Epithelial cell of proximal tubule (primary cell): ENCODE measurements at regions not wholly inside any gene's neighbourhood (a gene's known extent, or its start where the extent isn't known, plus 50 kb on each side); places are given as distances from the start of the nearest gene placed in this dataset.

Experiments
- DNase-seq: peaks from one replicate; pipeline ENCODE4 v3.0.0-alpha.2; 2011; ENCODE audit warnings: low read depth
- H3K4me3 ChIP-seq: 2 replicates; pipeline ENCODE4 v1.5.1; 2011; ENCODE audit warnings: low read depth, mild to moderate bottlenecking, low read length
- TF ChIP-seq, protein P1 (sequence below): conservative IDR thresholded peaks from 2 replicates; pipeline ENCODE4 v1.5.1; 2012; ENCODE audit warnings: low read depth, mild to moderate bottlenecking, low read length

DNA sequence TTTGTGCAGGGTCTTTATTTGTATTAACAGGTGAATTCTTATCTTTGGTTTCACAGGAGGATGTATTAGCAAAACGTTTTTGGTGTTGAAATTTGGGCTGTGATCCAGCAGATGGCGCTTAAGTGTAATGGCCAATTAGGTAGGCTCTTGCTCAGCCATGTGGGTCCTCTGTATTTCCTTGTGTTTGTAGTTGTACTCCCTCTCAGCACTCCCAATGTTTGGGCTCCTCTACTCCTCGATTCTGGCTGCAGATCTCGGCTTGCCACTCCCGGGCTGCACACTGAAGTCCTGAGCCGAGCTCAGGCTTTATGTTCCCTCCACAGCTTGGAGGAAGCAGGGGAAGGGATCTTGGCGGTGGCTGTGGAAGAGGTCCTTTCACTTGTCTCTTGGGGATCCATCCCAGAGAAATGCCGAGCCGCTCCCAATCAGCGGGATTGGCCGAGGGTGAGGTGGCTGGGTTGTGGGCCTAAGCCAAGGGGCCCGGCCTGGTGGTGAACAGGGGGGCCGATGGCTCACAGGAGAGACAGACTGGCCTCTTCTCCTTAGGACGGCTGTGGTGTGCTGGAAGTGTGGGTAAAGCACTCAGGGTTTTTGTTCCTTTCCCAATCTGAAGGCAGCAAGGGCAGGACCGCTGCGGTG lies 133.7 kb downstream of the AEBP2 start:
- TF ChIP-seq, protein P1, sequence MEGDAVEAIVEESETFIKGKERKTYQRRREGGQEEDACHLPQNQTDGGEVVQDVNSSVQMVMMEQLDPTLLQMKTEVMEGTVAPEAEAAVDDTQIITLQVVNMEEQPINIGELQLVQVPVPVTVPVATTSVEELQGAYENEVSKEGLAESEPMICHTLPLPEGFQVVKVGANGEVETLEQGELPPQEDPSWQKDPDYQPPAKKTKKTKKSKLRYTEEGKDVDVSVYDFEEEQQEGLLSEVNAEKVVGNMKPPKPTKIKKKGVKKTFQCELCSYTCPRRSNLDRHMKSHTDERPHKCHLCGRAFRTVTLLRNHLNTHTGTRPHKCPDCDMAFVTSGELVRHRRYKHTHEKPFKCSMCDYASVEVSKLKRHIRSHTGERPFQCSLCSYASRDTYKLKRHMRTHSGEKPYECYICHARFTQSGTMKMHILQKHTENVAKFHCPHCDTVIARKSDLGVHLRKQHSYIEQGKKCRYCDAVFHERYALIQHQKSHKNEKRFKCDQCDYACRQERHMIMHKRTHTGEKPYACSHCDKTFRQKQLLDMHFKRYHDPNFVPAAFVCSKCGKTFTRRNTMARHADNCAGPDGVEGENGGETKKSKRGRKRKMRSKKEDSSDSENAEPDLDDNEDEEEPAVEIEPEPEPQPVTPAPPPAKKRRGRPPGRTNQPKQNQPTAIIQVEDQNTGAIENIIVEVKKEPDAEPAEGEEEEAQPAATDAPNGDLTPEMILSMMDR = peak; percentile 72
- no peak overlapping the region for H3K4me3 ChIP-seq

GRCh38 chr12:19573866-19574265 lies 134.6 kb downstream of the AEBP2 start:
- TF ChIP-seq, protein P1 = no peak
- no peak overlapping the region for H3K4me3 ChIP-seq

More for the DNA sequence above, 133.7 kb downstream of the AEBP2 start:
- DNase-seq = no peak

DNA sequence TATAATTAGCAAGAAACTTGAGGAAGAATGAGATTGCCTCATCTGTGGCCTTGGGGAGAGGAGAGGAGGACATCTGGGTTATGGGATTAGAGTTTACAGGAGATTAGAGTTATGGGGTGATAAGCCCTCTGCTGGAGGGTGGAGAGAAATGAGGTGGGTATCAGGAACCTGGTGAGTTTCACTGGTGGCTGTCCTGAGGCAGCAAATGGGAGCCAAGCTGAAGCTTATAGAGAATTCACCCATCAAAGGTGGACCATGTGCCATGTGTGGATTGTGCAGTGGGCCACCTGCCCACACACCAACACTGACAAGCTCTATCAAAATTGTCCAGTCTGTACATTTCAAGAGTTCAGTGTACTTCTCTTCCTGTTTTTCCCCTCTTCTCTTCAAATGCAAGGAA lies 135.3 kb downstream of the AEBP2 start:
- no peak for DNase-seq
- no peak overlapping the region for H3K4me3 ChIP-seq
- TF ChIP-seq, protein P1 = peak; percentile 17

More at GRCh38 chr12:19573866-19574265, 134.6 kb downstream of the AEBP2 start:
- no peak for DNase-seq

GRCh38 chr12:19575337-19576243 lies 136.3 kb downstream of the AEBP2 start:
- DNase-seq = no peak
- no peak overlapping the region for H3K4me3 ChIP-seq
- TF ChIP-seq, protein P1 = no peak

- no peak for DNase-seq
- TF ChIP-seq, protein P1 = no peak
- no peak overlapping the region for H3K4me3 ChIP-seq
Observed at GRCh38 chr12:19576506-19577280, 137.4 kb downstream of the AEBP2 start.

GRCh38 chr12:19577281-19577530 lies 137.9 kb downstream of the AEBP2 start:
- no peak for DNase-seq
- TF ChIP-seq, protein P1 = no peak

More at GRCh38 chr12:19577281-19577530, 137.9 kb downstream of the AEBP2 start:
- H3K4me3 ChIP-seq = no peak overlapping the region
